ENCODE measurements at regions not wholly inside any gene's neighbourhood (a gene's known extent, or its start where the extent isn't known, plus 50 kb on each side); places are given as distances from the start of the nearest gene placed in this dataset.

GRCh38 chr9:108483676-108484075 lies 372.1 kb downstream of the ACTL7B start:
- TF ChIP-seq POLR2A (IDR thresholded peaks at IDR 0.05) = no peak
- TF ChIP-seq CTCF (IDR thresholded peaks at IDR 0.05) = no peak
